Cardiac fibroblast (primary cell): ENCODE measurements at regions not wholly inside any gene's neighbourhood (a gene's known extent, or its start where the extent isn't known, plus 50 kb on each side); places are given as distances from the start of the nearest gene placed in this dataset.

Source experiments
- DNase-seq, 2 donors: peaks; one replicate each; pipeline versions ENCODE4 v3.0.0 to v3.0.0-alpha.2; 2010; ENCODE audit warnings: low read depth in 2 of 2
- H3K4me3 ChIP-seq, 2 donors: replicated peaks in 1 of 2; 1 replicate in 1 of 2; 2 replicates in 1 of 2; pipeline ENCODE4 v1.5.1; 2011; ENCODE audit warnings: low read depth in 2 of 2, low read length in 2 of 2, mild to moderate bottlenecking in 2 of 2, moderate library complexity in 1 of 2
- TF ChIP-seq, protein P1 (sequence below): IDR thresholded peaks from one replicate; pipeline ENCODE4 v1.5.1; 2011; ENCODE audit warnings: low read depth, mild to moderate bottlenecking, low read length, inconsistent platforms

DNA sequence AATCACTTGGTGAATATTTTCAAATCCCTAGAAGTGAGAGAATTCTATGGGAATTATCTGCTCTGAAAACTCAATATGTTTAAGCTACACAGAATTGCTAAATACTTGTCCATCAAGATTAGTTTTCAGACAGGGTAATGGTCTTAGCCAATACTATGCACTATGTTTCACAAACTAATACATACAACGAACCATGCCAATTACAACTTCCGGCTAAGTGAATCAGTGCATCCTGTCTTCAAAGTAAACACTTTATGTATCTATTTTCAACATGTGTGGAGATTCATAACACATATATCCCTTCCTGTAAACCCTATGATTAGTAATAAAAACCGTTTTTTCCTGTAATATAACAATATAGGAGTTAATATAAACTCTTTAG, 181.5 kb downstream of the POSTN start:
- TF ChIP-seq, protein P1, sequence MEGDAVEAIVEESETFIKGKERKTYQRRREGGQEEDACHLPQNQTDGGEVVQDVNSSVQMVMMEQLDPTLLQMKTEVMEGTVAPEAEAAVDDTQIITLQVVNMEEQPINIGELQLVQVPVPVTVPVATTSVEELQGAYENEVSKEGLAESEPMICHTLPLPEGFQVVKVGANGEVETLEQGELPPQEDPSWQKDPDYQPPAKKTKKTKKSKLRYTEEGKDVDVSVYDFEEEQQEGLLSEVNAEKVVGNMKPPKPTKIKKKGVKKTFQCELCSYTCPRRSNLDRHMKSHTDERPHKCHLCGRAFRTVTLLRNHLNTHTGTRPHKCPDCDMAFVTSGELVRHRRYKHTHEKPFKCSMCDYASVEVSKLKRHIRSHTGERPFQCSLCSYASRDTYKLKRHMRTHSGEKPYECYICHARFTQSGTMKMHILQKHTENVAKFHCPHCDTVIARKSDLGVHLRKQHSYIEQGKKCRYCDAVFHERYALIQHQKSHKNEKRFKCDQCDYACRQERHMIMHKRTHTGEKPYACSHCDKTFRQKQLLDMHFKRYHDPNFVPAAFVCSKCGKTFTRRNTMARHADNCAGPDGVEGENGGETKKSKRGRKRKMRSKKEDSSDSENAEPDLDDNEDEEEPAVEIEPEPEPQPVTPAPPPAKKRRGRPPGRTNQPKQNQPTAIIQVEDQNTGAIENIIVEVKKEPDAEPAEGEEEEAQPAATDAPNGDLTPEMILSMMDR = no peak
- DNase-seq = peak in 1 of 2 donors; percentile 68

DNA sequence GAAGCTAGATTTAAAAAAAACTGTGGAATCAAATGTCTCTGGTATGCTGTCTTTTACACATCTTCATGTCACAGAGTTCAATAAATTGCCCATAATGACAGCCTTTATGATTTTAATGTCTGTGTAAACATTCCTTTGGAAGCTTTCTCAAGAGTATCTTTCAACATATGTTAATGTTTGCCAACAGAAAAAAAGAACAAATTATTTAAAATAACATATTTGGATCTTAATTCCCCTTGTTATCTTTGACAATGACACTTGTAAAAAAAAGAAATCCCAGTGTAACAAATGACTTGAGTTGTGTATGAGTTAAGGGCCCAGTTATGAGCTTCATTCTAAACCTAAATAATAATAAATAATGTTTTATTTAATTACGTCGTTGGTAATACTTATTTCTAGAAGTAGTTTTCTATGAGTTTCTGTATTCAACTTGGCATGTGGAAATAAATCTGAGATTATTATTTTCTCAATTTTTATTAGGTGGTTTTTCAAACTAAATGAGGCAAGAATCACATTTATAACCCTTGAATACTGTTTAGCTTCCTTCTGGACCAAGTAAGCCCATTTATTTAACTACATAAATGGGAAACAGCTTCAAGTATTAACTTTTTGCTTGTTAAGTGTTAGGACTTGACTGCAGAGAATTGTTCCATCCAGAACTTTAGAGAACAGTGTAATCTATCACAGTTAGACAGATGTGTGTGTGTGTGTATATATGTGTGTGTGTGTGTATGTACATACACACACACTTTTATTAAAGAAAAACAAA, 182.1 kb downstream of the POSTN start:
- TF ChIP-seq, protein P1 = no peak
- DNase-seq = no peak
- H3K4me3 ChIP-seq = no peak overlapping the region

More for the DNA sequence above, 181.5 kb downstream of the POSTN start:
- no peak overlapping the region for H3K4me3 ChIP-seq

DNA sequence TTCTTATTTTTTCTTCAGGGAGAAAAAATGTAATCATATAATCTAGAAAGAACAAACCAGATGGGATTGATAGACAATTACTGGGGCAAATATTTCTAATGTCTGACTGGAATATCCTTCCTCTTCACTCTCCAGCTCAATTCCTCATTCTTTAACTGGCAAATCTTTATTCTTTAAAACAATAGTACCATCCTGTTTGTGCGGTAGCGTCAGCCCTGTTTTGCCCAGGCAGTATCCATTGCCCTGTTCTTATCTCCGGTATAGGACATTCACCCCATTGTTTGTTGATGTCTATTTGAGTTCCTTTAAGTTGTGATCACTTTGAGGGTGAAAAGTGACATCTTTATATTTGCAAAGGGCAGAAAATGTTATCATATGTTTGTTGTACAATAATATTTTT, 185.4 kb downstream of the POSTN start:
- no peak overlapping the region for H3K4me3 ChIP-seq
- TF ChIP-seq, protein P1 = no peak
- DNase-seq = no peak

DNA sequence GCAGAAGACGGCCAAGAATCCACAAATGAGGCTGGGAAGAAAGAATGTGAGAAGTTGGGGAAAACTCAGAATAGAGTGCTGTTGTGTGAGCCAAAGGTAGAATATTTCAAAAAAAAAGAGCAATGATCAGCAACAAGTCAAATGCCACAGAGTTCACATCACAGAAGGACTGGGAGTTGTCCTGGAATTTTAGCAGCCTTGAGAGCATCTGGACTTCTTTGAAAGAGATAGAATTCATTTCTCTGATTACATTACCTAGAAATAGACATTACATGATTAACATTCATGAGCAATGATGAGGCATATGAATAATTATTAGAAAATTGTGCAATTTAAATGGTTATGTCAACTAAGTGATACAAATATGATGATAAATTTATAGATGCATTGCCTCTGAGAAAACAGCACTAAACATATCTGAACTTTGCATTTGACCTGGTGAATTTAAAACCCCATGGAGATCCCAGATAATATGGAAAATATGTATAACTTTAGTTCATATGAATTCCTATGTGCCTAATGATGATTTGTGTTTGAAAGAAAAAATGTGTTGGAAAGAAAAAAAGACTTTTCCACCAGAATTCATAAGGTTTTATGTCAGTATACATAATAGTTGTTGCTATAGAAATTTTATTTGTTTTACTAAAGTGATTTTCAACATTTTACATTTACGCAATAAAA, 186.2 kb downstream of the POSTN start:
- no peak overlapping the region for H3K4me3 ChIP-seq
- TF ChIP-seq, protein P1 = no peak
- DNase-seq = peak in 1 of 2 donors; percentile 55

DNA sequence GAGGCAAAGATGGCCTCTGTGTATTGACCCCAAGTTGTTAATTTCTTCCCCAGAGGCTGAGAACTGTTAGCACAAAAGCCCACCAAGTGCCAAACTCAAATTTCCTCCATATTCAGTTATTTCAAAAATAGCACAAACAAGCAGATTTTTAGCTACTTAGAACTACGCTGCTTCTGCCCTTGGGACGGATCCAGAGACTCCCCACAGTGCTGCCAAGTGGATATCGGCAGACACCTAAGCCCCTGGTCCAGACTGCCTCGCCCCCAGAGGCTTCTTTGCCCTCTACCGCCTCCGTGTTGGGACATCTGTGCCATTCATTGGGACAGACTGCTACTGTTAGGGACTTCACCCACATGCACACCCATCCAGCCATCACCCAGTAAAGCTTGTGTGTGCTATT, 188.3 kb downstream of the POSTN start:
- H3K4me3 ChIP-seq = no peak overlapping the region
- TF ChIP-seq, protein P1 = no peak
- no peak for DNase-seq

DNA sequence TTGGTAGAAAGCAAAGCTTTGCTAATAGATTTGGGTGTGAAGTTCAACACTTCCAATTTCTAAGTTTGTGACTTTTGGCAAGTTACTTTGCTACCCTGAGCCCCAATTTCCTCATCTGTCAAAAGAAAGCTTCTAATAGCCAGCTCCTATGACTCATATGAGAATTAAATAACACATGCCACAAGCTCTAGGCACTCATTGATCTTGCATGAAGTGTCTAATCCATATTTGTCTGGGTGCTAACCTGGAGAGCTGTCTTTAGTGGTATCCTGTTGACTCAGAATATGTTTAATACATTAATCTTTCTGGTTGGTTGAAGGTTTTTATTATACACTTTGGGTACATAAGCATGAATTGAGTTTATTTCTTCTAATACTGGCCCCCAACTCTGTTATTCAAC, 188.8 kb downstream of the POSTN start:
- peak in 1 of 2 donors; percentile 23 for DNase-seq
- no peak overlapping the region for H3K4me3 ChIP-seq
- TF ChIP-seq, protein P1 = no peak

DNA sequence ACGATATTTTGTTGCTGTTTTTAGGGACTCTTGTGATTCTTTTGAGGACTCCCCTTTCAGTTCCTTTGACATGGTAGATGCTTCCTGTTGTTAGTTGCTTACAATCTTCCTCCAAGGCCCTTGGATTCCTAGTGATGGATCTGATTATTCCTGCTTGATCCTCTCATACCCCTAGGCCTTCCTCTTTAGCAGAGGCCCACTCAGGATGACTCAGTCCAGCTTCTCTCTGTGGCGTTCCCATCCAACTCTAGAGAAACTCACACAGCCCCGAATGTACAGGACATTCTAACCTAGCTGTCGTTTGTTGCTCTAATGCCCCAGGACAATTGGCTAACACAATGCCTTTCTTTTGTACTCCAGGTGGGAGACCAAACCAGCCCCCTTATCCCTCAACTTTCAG, 191.4 kb downstream of the POSTN start:
- no peak for DNase-seq
- no peak overlapping the region for H3K4me3 ChIP-seq
- TF ChIP-seq, protein P1 = no peak
